ENCODE measurements at regions not wholly inside any gene's neighbourhood (a gene's known extent, or its start where the extent isn't known, plus 50 kb on each side); places are given as distances from the start of the nearest gene placed in this dataset.

DNA sequence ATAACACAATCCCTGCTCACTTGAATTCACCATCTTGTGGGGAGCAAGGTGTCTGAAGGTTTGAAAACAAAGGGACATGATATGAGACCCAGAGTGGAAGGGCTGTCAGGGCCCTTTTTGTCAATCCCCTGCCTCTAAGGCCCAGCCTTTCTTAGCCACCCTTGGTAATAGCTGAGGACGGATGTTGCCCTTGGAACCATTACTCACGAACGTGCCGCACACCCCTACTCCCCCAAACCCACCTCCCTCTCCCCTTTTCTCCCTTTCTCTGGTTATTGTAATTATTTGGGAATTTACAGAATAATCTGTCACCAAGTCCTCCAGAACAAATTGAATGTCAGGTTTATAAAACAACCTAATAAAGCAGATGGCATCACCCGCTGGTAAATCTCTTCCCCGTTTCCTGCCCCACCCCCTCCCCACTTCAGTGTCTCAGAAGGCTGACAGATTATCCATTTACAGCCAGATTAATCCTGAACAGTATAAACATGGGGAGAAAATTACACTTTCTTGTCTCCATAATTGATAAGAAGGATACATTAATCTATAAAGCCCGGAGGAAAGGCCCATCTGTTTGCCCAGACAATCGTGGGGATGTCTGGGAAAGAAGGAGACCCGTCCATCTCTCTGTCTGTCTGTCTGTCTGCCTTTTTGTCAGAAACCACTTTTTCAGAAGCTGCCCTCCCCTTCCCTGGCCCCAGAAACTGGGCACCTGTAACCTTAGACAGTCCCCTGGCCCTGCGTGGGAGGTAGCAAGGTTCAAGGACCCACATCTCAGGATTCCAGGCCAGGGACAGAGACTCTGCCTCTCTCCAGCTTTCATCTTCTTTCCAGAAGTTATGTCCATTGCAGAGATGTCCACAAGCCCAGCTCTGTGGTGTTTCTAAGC is 60.6 kb upstream of the CD34 start:
- H3K27ac ChIP-seq (ENCODE audit: low read depth in 1 of 2, low read length in 2 of 2), result no peak overlapping the region
- intact Hi-C loops (cut with micrococcal nuclease), result no loop called here
- no peaks in the 10 kb centered on the region for H3K79me2 ChIP-seq (ENCODE audit: insufficient read depth, low read length)
- no peak overlapping the region for H3K27ac Mint-ChIP-seq
- H4K20me1 ChIP-seq (ENCODE audit: insufficient read depth, low read length), result no peaks in the 10 kb centered on the region
- H3K9me3 ChIP-seq (replicated peaks in 1 of 2; ENCODE audit: control insufficient read depth in 1 of 2, insufficient read depth in 1 of 2, low read length in 2 of 2), result no peaks in the 10 kb centered on the region
- no peaks in the 10 kb centered on the region for H3K27me3 ChIP-seq (ENCODE audit: control insufficient read depth in 2 of 2, insufficient read depth in 2 of 2, low read length in 2 of 2)
- H3K4me3 Mint-ChIP-seq, result no peak overlapping the region
- DNase-seq, result no peak
- no peak overlapping the region for H3K4me3 ChIP-seq (replicated peaks in 1 of 3; ENCODE audit: low read depth in 2 of 3, low read length in 3 of 3)
- no peak overlapping the region for H3K9ac ChIP-seq (ENCODE audit: insufficient read depth, low read length, poor library complexity, severe bottlenecking)
- H2AFZ ChIP-seq (ENCODE audit: insufficient read depth, low read depth, low read length, poor library complexity, severe bottlenecking), result peak overlapping the region; percentile 51
- H3K9me3 Mint-ChIP-seq, result no peaks in the 10 kb centered on the region
- no peaks in the 10 kb centered on the region for H3K36me3 ChIP-seq (replicated peaks in 1 of 2; ENCODE audit: control insufficient read depth in 1 of 2, insufficient read depth in 2 of 2, low read length in 2 of 2)
- peaks cover 0 to 7% of the 10 kb centered on the region in 2 donors for H3K4me1 ChIP-seq (ENCODE audit: control insufficient read depth in 1 of 2, insufficient read depth in 2 of 2, low read length in 2 of 2)
- H3K4me2 ChIP-seq (replicated peaks; ENCODE audit: extremely low read depth, low read length, poor library complexity, severe bottlenecking), result no peak overlapping the region
- TF ChIP-seq, protein P1, sequence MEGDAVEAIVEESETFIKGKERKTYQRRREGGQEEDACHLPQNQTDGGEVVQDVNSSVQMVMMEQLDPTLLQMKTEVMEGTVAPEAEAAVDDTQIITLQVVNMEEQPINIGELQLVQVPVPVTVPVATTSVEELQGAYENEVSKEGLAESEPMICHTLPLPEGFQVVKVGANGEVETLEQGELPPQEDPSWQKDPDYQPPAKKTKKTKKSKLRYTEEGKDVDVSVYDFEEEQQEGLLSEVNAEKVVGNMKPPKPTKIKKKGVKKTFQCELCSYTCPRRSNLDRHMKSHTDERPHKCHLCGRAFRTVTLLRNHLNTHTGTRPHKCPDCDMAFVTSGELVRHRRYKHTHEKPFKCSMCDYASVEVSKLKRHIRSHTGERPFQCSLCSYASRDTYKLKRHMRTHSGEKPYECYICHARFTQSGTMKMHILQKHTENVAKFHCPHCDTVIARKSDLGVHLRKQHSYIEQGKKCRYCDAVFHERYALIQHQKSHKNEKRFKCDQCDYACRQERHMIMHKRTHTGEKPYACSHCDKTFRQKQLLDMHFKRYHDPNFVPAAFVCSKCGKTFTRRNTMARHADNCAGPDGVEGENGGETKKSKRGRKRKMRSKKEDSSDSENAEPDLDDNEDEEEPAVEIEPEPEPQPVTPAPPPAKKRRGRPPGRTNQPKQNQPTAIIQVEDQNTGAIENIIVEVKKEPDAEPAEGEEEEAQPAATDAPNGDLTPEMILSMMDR (IDR thresholded peaks at IDR 0.05), result no peak
- no peaks in the 10 kb centered on the region for H3K36me3 Mint-ChIP-seq
- H3K27me3 Mint-ChIP-seq (ENCODE audit: low read depth in 3 of 3), result peaks cover 0 to 4% (median 4%) of the 10 kb centered on the region in 3 donors
- peaks cover 12% of the 10 kb centered on the region for H3K4me1 Mint-ChIP-seq
- WGBS (ENCODE audit: insufficient coverage), result 84% methylated on average over 2 of the region's 10 CpGs

DNA sequence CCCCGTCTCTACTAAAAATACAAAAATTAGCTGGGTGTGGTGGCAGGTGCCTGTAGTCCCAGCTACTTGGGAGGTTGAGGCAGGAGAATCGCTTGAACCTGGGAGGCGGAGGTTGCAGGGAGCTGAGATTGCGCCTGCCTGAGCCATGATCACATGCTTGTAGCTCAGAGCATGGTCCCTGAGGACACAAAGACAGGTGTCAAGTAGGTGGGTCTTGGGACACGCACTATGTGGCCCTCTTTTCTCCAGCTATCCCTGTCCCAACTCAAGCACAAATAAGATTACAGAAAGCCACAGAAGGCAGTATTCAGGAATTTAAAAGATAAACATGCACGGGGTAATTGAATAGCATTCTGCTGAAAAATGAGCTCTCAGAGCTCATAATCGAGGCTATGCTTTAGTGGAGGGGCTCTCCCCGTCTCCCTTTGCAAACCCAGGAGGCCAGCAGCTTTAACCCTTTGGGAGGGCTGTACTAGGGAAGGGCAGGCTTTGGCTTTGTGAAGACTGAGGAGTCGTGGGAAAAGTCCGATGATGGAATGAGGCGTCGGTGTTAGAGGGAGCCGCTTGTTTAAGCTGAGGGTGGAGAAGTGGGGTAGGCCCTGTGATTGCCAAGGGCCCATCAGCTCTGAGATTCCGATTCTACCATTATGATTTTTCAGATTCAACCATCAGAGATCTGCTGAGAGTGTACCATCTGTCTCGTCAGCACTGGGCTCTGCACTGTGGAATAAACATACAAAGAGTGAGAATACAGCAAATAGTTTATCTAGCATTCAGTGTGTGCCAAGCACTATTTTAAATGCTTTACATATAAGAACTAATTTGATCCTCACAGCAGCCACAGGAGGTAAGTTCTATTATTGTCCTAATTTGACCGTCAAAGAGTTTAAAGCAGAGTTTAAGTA is 59.7 kb upstream of the CD34 start:
- intact Hi-C loops (cut with micrococcal nuclease), result no loop called here
- Histone ChIP-seq H2AFZ (ENCODE audit: insufficient read depth, low read depth, low read length, poor library complexity, severe bottlenecking) (no peak overlapping the region), H3K9ac (ENCODE audit: insufficient read depth, low read length, poor library complexity, severe bottlenecking) (no peak overlapping the region), H3K4me3 (replicated peaks in 1 of 3; ENCODE audit: low read depth in 2 of 3, low read length in 3 of 3) (no peak overlapping the region), H3K27me3 (ENCODE audit: control insufficient read depth in 2 of 2, insufficient read depth in 2 of 2, low read length in 2 of 2) (no peaks in the 10 kb centered on the region), H3K27ac (ENCODE audit: low read depth in 1 of 2, low read length in 2 of 2) (no peak overlapping the region), H3K4me1 (ENCODE audit: control insufficient read depth in 1 of 2, insufficient read depth in 2 of 2, low read length in 2 of 2) (peaks cover 0 to 7% of the 10 kb centered on the region in 2 donors), H4K20me1 (ENCODE audit: insufficient read depth, low read length) (no peaks in the 10 kb centered on the region), H3K36me3 (replicated peaks in 1 of 2; ENCODE audit: control insufficient read depth in 1 of 2, insufficient read depth in 2 of 2, low read length in 2 of 2) (no peaks in the 10 kb centered on the region), H3K9me3 (replicated peaks in 1 of 2; ENCODE audit: control insufficient read depth in 1 of 2, insufficient read depth in 1 of 2, low read length in 2 of 2) (no peaks in the 10 kb centered on the region), H3K4me2 (replicated peaks; ENCODE audit: extremely low read depth, low read length, poor library complexity, severe bottlenecking) (no peak overlapping the region), H3K79me2 (ENCODE audit: insufficient read depth, low read length) (no peaks in the 10 kb centered on the region)
- WGBS (ENCODE audit: insufficient coverage), result 92% methylated on average over 2 of the region's 16 CpGs
- no peaks in the 10 kb centered on the region for H3K36me3 Mint-ChIP-seq
- peaks cover 12% of the 10 kb centered on the region for H3K4me1 Mint-ChIP-seq
- peaks cover 0 to 5% (median 4%) of the 10 kb centered on the region in 3 donors for H3K27me3 Mint-ChIP-seq (ENCODE audit: low read depth in 3 of 3)
- H3K27ac Mint-ChIP-seq, result no peak overlapping the region
- TF ChIP-seq, protein P1 (IDR thresholded peaks at IDR 0.05), result no peak
- H3K9me3 Mint-ChIP-seq, result no peaks in the 10 kb centered on the region
- DNase-seq, result no peak
- H3K4me3 Mint-ChIP-seq, result no peak overlapping the region
